Hematopoietic multipotent progenitor cell treated with erythropoietin and hydrocortisone succinate and interleukin-3 and kit ligand, for 4 days (in vitro differentiated cells): ENCODE measurements at regions not wholly inside any gene's neighbourhood (a gene's known extent, or its start where the extent isn't known, plus 50 kb on each side); places are given as distances from the start of the nearest gene placed in this dataset.
"Not testable (repeated sequence)": the region's sequence is repeated elsewhere in the genome, so short reads cannot be mapped to it uniquely, and the experiment has no call there.

Source experiments
- DNase-seq: peaks from one replicate; pipeline ENCODE4 v3.0.0-alpha.2; 2015

GRCh38 chr6:15132854-15133670, 112.8 kb upstream of the JARID2 start:
- DNase-seq = peak; percentile 27

- no peak for DNase-seq
Measured at GRCh38 chr6:15137086-15137485, 108.8 kb upstream of the JARID2 start.

GRCh38 chr6:15143086-15143485, 102.8 kb upstream of the JARID2 start:
- DNase-seq = no peak

DNA sequence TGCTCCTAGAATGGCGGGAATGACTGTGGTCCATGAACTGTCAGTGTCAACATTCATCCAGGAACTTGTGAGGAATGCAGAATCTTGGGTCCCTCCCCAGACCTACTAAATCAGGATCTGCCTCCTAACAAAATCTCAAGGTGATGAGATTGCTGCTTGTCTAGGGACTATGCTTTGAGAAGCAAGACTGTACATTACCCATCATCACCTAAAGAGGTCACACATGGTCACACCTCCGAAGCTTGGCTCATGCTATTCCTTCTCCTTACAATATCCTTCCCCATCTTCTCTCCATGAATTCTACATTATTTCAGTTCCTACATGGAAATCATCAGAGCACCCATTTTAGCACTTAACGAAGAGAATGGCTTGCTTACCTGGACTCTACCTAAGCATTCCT, 102.3 kb upstream of the JARID2 start:
- DNase-seq = no peak

DNA sequence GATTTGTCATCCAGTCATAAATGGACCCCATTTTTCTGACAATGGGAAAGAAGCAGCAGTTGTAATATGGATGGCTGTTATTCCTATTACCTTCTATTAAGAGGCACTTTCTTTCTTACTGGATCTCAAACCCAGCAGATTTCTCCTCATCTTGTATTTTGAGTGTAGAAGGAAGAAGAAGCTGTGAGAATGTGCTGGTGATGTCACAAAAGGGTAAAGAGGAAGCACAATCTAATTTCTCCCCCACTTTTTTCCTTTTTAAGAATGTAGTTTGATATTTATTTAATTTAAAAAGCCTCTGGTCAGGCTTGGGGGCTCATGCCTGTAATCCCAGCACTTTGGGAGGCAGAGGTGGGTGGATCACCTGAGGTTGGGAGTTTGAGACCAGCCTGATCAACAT, 100.0 kb upstream of the JARID2 start:
- DNase-seq = no peak

GRCh38 chr6:15147827-15148226, 98.0 kb upstream of the JARID2 start:
- no peak for DNase-seq

GRCh38 chr6:15148356-15148946, 97.4 kb upstream of the JARID2 start:
- no peak for DNase-seq

DNA sequence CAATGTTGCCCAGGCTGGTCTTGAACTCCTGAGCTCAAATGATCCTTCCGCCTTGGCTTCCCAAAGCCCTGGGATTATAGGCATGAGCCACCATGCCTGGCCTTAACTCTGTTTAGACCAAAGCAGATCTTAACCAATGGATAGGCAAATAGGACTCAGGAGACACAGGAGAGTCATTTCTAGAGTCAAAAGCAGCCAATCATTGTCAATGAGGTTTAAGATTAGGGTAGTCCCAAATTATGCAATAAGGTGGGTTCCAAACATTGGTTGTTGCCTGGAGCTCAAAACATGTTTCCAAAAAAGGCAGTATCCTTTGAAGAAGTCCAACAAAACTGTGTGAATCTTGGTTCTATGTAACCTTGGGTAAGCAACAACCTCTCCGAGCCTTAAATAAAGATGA, 95.7 kb upstream of the JARID2 start:
- no peak for DNase-seq

GRCh38 chr6:15152700-15153099, 93.2 kb upstream of the JARID2 start:
- DNase-seq = no peak

- DNase-seq = no peak
Measured at GRCh38 chr6:15153191-15153590, 92.7 kb upstream of the JARID2 start.

DNA sequence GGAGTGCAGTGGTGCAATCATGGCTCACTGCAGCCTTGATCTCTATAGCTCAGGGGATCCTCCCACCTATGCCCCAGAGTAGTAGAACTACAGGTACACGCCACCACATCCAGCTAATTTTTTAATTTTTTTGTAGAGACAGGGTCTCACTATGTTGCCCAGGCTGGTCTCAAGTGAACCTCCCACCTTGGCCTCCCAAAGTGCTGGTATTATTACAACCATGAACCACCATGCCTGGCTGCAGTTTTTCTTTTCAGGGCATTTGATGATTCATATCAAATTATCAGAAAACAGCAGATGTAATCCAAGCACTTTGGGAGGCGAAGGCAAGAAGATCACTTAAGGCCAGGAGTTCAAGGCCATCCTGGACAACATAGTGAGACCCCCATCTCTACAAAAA, 88.4 kb upstream of the JARID2 start:
- no peak for DNase-seq

DNA sequence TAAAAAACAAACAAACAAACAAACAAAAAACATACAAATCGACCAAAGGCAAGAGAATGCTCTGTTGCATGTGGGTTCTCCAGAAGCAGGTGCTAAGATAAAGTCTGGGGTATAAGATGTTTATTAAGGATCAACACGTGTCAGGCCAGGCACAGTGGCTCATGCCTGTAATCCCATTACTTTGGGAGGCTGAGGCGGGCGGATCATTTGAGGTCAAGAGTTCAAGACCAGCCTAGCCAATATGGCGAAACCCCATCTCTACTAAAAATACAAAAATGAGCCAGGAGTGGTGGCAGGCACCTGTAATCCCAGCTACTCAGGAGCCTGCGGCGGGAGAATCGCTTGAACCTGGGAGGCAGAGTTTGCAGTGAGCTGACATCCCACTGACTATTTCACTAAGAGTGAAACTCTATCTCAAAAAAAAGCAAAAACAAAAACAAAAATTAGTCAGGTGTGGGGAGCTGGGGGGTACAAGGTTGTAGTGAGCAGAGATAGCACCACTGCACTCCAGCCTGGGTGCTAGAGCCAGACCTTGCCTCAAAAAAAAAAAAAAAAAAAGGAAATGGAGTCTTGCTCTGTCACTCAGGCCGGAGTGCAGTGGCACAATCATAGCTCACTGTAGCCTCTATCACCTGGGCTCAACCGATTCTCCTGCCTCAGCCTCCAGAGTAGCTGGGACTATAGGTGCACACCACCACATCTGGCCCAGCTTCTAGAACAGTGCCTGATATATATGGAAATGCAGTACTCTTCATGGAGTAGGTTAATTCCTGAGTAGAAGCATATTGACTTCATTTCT, 86.8 kb upstream of the JARID2 start:
- DNase-seq = no peak

GRCh38 chr6:15160812-15161211, 85.1 kb upstream of the JARID2 start:
- DNase-seq = no peak

GRCh38 chr6:15164855-15165254, 81.0 kb upstream of the JARID2 start:
- DNase-seq = not testable (repeated sequence)

GRCh38 chr6:15166121-15166520, 79.7 kb upstream of the JARID2 start:
- no peak for DNase-seq

DNA sequence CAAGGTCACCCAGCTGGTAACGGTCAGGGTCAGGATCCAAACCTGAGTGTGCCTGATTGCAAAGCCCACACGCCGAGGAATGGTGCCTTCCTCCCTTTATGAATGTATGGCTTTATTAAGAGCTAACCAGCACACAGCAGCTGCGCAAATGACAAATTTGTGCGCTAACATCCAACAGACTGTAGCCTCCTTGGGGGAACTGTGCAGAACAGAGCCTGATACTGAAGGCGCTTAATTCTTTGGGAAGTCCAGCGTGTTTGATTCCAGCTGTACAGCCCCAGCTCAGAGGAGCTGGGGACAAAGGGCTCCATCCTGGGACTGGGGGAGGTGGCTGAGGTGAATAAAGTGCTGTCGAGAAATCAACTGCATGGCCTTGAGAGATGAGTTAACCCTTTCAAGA, 75.7 kb upstream of the JARID2 start:
- DNase-seq = no peak

- DNase-seq = no peak
Measured at GRCh38 chr6:15171026-15171425, 74.8 kb upstream of the JARID2 start.

GRCh38 chr6:15176816-15177370, 69.0 kb upstream of the JARID2 start:
- peak; percentile 62 for DNase-seq

DNA sequence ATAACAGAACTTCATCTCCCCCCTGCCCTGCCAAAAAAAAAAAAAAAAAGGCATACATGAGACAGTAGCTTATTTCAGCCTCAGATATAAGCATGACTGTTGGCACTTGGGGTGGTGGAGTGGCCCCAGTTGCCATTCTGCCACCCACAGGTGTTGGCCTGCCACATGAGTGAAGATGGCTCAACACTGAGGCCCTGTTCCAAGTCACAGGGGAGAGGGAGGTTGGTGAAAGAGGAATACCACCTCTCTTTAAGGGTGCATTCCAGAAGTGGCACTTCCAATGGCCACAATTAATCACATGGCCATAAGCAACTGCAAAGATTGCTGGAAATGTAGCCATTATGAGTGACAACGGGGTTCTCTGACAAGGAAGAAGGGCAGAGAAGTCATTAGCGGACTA, 61.9 kb upstream of the JARID2 start:
- no peak for DNase-seq

DNA sequence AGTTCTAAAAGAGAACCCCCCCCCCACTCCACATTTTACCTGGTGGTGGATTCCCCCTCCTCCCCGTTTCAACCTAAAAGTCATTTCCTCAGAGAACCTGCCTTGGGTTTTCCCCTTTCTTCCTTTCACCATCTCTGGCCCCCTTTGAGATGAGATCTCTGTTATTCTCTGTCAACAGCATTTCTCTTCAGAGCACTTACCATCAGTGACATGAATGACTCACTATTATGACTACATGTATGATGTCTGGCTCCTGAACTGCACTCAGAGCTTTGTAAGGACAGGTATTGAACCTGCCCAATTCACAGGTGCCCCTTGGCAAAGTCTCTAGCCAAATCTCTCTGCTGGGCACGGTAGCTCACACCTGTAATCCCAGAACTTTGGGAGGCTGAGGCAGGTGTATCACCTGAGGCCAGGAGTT, 61.4 kb upstream of the JARID2 start:
- no peak for DNase-seq

DNA sequence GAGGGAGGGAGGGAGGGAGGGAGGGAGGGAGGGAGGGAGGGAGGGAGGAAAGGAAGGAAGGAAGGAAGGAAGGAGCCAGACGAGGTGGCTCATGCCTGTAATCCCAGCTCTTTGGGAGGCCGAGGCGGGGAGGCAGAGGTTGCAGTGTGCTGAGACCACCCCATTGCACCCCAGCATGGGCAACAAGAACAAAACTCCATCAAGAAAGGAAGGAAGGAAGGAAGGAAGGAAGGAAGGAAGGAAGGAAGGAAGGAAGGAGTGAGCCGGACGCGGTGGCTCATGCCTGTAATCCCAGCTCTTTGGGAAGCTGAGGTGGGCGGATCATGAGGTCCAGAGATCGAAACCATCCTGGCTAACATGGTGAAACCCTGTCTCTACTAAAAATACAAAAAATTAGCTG, 60.8 kb upstream of the JARID2 start:
- not testable (repeated sequence) for DNase-seq

- not testable (repeated sequence) for DNase-seq
Measured at GRCh38 chr6:15193451-15193850, 52.4 kb upstream of the JARID2 start.

- DNase-seq = peak; percentile 58
Measured at GRCh38 chr6:15194453-15194852, 51.4 kb upstream of the JARID2 start.
